Skeletal muscle tissue (tissue), 3 donors: ENCODE measurements at regions not wholly inside any gene's neighbourhood (a gene's known extent, or its start where the extent isn't known, plus 50 kb on each side); places are given as distances from the start of the nearest gene placed in this dataset.

Experiments used
- H3K27ac ChIP-seq: one replicate; pipeline ENCODE4 v1.7.0; 2013; ENCODE audit warnings: mild to moderate bottlenecking, low read depth, low read length, inconsistent platforms
- H3K27me3 ChIP-seq, 3 donors: one replicate each; pipeline ENCODE4 v1.7.0; 2013; ENCODE audit warnings: low read length in 3 of 3; ENCODE audit not compliant: control insufficient read depth in 3 of 3, insufficient read depth in 3 of 3
- H3K36me3 ChIP-seq, 3 donors: one replicate each; pipeline ENCODE4 v1.7.0; 2013; ENCODE audit warnings: low read length in 3 of 3; ENCODE audit not compliant: control insufficient read depth in 3 of 3, insufficient read depth in 3 of 3
- H3K4me1 ChIP-seq, 3 donors: one replicate each; pipeline ENCODE4 v1.7.0; 2013; ENCODE audit warnings: low read length in 3 of 3, mild to moderate bottlenecking in 3 of 3; ENCODE audit not compliant: control insufficient read depth in 3 of 3, insufficient read depth in 3 of 3
- H3K4me3 ChIP-seq, 3 donors: one replicate each; pipeline ENCODE4 v1.7.0; 2013; ENCODE audit warnings: low read length in 3 of 3
- H3K9ac ChIP-seq, 3 donors: one replicate each; pipeline ENCODE4 v1.7.0; 2013; ENCODE audit warnings: low read length in 3 of 3, mild to moderate bottlenecking in 3 of 3, moderate library complexity in 2 of 3, low read depth in 1 of 3
- H3K9me3 ChIP-seq, 3 donors: one replicate each; pipeline ENCODE4 v1.7.0; 2013; ENCODE audit warnings: low read length in 3 of 3; ENCODE audit not compliant: control insufficient read depth in 3 of 3
- donor health status: Osteomylitis.

DNA sequence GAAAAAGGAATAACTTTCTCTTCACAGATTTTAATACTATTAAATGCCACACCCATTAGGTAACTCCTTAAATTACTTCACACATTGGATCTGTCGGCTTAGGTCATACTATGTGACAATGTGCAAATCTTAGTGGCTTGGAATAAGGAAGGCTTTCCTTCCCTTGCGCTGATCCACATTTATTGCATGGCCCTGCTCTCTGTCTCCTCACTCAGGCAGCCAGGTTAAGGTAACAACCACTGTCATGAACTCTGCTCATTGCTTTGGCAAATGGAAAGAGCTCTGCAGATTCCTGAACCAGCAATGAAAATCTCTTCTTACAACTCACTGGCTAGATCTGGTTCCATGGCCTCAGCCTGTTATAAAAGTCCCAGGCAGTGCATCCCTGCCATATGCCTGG lies 121.9 kb upstream of the NFIB start:
- no peak overlapping the region for H3K9ac ChIP-seq
- H3K4me1 ChIP-seq: peaks cover 2 to 19% (median 9%) of the 10 kb centered on the region in 3 donors
- H3K4me3 ChIP-seq: no peak overlapping the region
- no peaks in the 10 kb centered on the region for H3K27me3 ChIP-seq
- peak overlapping the region; percentile 63 for H3K27ac ChIP-seq
- no peaks in the 10 kb centered on the region for H3K36me3 ChIP-seq
- H3K9me3 ChIP-seq: no peaks in the 10 kb centered on the region

DNA sequence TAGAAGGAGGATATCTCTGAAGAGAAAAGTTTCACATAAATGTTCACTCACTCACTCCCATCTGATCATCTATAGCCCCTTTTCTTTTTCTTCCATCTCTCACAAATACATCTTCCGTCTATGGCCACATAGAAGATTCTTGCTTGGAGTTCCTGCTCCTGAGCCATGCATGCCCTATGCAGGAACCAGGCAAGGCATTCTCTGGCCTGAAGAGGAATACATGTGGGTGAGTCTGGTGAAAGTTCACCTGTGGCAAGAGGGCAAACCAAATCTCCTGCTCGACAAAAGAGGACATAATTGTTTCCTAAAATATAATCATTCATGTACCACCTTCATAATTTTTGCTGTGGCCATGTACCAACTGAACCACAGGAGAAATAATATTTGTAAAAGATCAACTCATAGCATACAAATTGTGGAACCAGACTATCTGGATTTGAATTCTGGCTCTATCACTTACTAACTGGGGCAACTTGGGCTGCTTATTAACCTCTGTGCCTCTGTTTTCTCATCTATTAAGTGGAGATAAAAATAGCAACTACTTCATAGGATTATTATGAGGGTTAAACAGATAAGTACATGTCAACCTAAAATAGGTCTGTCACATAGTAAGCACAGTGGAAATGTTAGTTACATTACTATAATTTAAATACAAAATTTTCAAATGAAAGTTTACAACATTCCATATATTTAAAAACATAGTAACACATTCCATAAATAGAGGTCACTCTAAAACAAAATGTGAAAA lies 121.2 kb upstream of the NFIB start:
- Histone ChIP-seq H3K27ac (peak overlapping the region; percentile 63), H3K36me3 (no peaks in the 10 kb centered on the region), H3K4me1 (peaks cover 2 to 19% (median 9%) of the 10 kb centered on the region in 3 donors)

DNA sequence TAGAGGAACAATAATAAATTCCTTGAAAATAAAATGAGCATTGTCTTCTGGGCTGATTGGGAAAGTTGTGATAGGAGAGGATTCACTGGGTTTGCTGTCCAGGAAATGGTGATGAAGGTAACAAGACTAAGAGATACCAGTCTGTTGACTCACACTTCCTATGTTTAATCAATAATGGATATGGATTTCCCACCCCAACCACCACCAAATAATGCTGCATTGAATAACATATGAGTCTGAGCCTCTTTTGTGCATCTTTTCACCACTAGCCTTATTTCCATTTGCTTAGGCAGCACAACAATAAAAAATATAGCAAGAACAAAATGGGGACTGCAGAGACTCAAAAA lies 120.2 kb upstream of the NFIB start:
- no peaks in the 10 kb centered on the region for H3K9me3 ChIP-seq

More for the DNA sequence above, 121.2 kb upstream of the NFIB start:
- no peaks in the 10 kb centered on the region for H3K27me3 ChIP-seq
- H3K9me3 ChIP-seq: no peaks in the 10 kb centered on the region
- H3K4me3 ChIP-seq: no peak overlapping the region
- H3K9ac ChIP-seq: no peak overlapping the region

DNA sequence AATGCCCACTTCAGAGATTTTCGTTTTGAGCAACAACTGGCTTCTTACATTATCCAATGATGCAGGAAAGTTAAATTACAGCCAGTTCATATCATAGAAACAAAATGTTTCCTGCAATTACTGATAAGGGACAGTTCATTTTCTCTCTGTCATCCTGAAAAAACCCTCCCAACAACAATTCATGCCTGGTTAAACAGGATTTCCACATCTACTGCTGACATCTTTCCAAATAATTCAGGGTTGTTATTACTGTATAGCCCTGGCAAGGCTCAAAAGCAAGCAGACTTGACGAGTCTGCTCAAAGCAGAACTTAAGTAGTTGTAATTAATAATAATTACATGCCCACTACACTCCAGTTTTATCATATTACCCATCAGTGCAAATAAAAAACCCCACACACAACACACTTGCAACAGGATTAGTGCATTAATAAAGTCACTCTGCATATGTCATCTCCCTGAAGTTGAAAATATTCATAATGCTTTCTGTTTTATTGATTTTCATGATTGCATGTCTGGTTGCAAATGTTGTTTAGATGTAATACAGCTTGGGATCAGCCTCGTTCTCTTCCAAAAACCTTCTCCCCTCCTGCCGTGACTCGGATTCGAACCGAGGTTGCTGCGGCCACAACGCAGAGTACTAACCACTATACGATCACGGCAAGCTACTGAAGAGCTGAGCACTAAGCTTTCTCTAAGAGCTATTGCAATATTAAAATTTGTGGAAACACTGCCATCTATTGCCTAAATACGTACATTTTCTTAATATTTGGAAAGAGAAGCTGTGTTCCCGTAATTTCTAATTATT lies 119.6 kb upstream of the NFIB start:
- Histone ChIP-seq H3K4me3 (no peak overlapping the region), H3K27ac (no peak overlapping the region), H3K4me1 (peaks cover 6 to 19% (median 10%) of the 10 kb centered on the region in 3 donors), H3K27me3 (no peaks in the 10 kb centered on the region), H3K9me3 (no peaks in the 10 kb centered on the region), H3K9ac (no peak overlapping the region), H3K36me3 (no peaks in the 10 kb centered on the region)

More for the DNA sequence above, 120.2 kb upstream of the NFIB start:
- Histone ChIP-seq H3K9ac (no peak overlapping the region), H3K4me3 (no peak overlapping the region), H3K36me3 (no peaks in the 10 kb centered on the region), H3K27me3 (no peaks in the 10 kb centered on the region), H3K27ac (peak overlapping the region; percentile 63), H3K4me1 (peaks cover 2 to 19% (median 9%) of the 10 kb centered on the region in 3 donors)

DNA sequence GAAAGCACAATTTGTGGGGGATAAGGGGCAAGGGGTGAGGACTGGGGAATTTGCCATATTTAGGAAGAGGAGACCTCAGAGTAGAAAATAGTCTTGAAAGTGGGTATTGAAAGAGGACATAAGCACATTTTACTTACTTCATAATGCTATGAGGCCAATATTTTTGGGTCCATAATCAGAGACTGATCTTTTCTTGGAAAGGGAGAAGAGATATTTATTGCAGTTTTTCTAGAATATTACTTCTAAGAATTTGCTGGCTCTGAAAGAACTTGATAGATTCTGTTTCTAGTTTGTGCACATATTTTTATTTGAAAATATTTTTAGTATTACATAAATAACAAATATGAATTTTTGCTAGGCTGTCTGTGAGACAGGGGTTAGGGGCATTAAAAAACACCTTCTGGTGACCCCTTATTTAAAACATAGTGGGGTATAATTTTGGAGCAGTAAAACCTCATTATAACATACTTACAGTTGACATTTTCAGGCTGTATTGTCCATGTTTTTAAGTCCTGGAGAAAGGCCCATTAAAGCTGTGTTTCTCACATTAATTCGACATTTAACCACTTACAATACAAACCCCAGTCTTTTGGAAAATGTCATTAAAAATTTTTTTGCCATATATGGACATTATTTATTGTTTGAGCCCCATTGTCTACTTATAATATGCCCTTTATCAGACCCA lies 118.9 kb upstream of the NFIB start:
- no peak overlapping the region for H3K9ac ChIP-seq
- H3K27me3 ChIP-seq: no peaks in the 10 kb centered on the region
- no peaks in the 10 kb centered on the region for H3K36me3 ChIP-seq
- peaks cover 6 to 23% (median 13%) of the 10 kb centered on the region in 3 donors for H3K4me1 ChIP-seq
- no peak overlapping the region for H3K4me3 ChIP-seq
- no peak overlapping the region for H3K27ac ChIP-seq
- H3K9me3 ChIP-seq: no peaks in the 10 kb centered on the region

DNA sequence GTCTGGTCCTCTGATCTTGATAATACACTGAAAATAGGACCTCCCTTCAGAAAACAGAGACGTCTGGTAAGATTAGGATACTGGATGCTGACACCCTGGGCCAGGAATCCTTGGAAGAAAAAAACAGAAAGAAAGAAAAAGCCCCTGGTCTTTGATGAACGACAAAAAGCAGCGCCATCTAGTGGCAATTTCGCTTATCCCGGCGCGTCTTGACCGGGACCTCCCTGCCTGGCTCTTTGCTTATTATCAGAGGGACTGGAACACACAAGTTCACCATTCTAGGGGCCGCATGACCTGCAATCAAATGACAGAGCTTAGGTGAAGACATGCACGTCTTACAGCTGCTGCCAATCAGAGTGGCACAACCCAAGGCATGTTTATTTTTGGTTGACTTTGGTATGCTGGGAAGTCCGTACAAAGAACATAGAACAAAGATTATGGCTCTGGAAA lies 114.9 kb upstream of the NFIB start:
- Histone ChIP-seq H3K27me3 (no peaks in the 10 kb centered on the region), H3K9me3 (no peaks in the 10 kb centered on the region), H3K4me3 (peak overlapping the region in 1 of 3 donors; percentile 15), H3K9ac (peak overlapping the region in 1 of 3 donors; percentile 34), H3K27ac (no peak overlapping the region), H3K4me1 (peaks cover 4 to 5% (median 4%) of the 10 kb centered on the region in 3 donors), H3K36me3 (no peaks in the 10 kb centered on the region)

DNA sequence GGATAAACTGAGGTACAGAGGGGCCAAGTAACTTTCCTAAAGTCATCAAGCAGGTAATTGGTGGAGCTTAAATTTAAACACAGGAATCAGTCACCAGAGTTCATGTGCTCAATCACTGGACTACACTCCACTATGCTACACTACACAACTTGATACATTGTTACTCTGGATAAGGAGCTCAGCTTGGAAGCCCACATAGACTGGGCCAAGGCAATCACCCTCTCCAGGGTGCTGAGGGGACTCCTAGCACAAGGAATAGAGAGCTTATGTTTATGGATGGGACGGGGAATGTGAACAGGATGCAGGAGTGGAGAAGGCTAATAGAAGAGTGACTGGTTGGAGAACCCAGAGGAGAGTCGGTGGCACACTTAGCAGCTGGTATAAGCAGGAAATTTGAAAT lies 113.5 kb upstream of the NFIB start:
- H3K27ac ChIP-seq: no peak overlapping the region
- no peaks in the 10 kb centered on the region for H3K9me3 ChIP-seq
- no peaks in the 10 kb centered on the region for H3K27me3 ChIP-seq
- peaks cover 4% of the 10 kb centered on the region in 3 donors for H3K4me1 ChIP-seq
- no peaks in the 10 kb centered on the region for H3K36me3 ChIP-seq
- H3K4me3 ChIP-seq: no peak overlapping the region
- no peak overlapping the region for H3K9ac ChIP-seq

DNA sequence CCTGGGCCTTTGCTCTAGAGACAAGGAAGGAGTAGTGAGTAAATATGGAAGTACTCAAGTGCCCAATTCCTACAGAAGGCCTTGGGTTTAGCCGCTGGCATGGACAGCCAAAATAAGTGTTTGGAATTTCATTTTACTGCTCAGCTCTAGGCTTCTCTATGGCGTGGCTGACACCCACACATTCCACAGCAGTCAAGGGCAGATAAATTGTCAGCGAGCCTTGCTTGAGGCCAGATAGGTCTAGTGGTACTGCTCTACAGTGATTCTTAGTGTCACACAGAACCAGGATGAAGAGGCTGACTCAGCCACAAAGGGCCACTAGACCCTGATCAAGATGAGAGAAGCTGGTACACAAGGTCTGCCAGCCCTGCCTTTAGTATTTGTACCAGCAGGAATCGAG lies 111.0 kb upstream of the NFIB start:
- Histone ChIP-seq H3K9ac (no peak overlapping the region), H3K4me3 (no peak overlapping the region), H3K36me3 (no peaks in the 10 kb centered on the region), H3K4me1 (peaks cover 4% of the 10 kb centered on the region in 3 donors), H3K27me3 (no peaks in the 10 kb centered on the region), H3K27ac (no peak overlapping the region), H3K9me3 (no peaks in the 10 kb centered on the region)

DNA sequence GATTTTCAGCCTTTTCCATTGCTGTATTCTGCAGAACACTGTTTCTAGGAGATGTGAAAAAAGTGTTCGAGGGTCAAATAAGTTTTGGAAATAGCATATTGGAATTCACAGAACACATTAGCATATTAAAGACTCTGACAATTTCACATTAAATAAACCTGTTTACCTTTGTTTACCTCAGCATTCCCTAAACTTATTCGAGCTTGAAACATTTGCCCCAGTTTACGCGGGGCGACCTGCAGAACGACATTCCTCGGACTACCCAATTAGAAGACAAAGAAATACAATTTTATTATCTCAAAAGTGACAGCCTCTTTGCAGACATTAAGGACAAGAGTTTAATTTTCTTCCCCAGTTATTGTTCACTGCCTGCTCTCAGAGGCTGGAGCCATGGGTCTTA lies 110.3 kb upstream of the NFIB start:
- H3K36me3 ChIP-seq: no peaks in the 10 kb centered on the region
- no peak overlapping the region for H3K27ac ChIP-seq
- no peaks in the 10 kb centered on the region for H3K27me3 ChIP-seq
- no peak overlapping the region for H3K9ac ChIP-seq
- no peaks in the 10 kb centered on the region for H3K9me3 ChIP-seq
- peaks cover 4% of the 10 kb centered on the region in 3 donors for H3K4me1 ChIP-seq
- H3K4me3 ChIP-seq: no peak overlapping the region
